ENCODE measurements at regions not wholly inside any gene's neighbourhood (a gene's known extent, or its start where the extent isn't known, plus 50 kb on each side); places are given as distances from the start of the nearest gene placed in this dataset.

DNA sequence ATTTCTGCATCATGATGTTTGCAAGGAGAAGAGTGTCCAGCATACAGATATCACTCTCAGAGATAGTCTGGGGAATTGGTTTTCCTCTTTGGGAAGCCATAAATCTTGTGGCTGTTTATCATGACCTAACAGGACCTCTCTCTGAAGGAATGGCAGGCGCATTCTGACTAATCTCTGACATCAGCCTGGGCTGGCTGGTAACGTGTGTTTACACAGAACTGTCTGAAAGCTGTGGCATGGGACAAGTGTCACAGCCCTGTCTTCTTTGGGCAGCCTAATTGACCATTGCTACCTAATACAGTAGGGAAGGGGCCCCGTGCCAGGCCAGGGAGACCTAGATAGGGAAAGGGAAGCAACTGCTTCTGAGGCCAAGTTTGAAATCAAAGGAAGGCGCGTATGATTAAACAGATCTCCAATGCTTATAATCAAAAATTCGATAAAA is 73.9 kb upstream of the CABCOCO1 start (continued):
- TF ChIP-seq, protein P1, sequence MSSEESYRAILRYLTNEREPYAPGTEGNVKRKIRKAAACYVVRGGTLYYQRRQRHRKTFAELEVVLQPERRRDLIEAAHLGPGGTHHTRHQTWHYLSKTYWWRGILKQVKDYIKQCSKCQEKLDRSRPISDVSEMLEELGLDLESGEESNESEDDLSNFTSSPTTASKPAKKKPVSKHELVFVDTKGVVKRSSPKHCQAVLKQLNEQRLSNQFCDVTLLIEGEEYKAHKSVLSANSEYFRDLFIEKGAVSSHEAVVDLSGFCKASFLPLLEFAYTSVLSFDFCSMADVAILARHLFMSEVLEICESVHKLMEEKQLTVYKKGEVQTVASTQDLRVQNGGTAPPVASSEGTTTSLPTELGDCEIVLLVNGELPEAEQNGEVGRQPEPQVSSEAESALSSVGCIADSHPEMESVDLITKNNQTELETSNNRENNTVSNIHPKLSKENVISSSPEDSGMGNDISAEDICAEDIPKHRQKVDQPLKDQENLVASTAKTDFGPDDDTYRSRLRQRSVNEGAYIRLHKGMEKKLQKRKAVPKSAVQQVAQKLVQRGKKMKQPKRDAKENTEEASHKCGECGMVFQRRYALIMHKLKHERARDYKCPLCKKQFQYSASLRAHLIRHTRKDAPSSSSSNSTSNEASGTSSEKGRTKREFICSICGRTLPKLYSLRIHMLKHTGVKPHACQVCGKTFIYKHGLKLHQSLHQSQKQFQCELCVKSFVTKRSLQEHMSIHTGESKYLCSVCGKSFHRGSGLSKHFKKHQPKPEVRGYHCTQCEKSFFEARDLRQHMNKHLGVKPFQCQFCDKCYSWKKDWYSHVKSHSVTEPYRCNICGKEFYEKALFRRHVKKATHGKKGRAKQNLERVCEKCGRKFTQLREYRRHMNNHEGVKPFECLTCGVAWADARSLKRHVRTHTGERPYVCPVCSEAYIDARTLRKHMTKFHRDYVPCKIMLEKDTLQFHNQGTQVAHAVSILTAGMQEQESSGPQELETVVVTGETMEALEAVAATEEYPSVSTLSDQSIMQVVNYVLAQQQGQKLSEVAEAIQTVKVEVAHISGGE (CRISPR knock-in tag; IDR thresholded peaks at IDR 0.05) = peak in 1 of 3 experiments; percentile 28; a peak in 1 of 6 replicates
- TF ChIP-seq, protein P2, sequence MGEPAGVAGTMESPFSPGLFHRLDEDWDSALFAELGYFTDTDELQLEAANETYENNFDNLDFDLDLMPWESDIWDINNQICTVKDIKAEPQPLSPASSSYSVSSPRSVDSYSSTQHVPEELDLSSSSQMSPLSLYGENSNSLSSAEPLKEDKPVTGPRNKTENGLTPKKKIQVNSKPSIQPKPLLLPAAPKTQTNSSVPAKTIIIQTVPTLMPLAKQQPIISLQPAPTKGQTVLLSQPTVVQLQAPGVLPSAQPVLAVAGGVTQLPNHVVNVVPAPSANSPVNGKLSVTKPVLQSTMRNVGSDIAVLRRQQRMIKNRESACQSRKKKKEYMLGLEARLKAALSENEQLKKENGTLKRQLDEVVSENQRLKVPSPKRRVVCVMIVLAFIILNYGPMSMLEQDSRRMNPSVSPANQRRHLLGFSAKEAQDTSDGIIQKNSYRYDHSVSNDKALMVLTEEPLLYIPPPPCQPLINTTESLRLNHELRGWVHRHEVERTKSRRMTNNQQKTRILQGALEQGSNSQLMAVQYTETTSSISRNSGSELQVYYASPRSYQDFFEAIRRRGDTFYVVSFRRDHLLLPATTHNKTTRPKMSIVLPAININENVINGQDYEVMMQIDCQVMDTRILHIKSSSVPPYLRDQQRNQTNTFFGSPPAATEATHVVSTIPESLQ (CRISPR knock-in tag; IDR thresholded peaks at IDR 0.05) = no peak
- TF ChIP-seq ZNF316 (IDR thresholded peaks at IDR 0.05) (no peak), MXI1 (IDR thresholded peaks at IDR 0.05; ENCODE audit: low read depth, low read length) (no peak), CHD1 (IDR thresholded peaks at IDR 0.05; ENCODE audit: low read length) (no peak), ZC3H4 (CRISPR knock-in tag; IDR thresholded peaks at IDR 0.05; ENCODE audit: borderline replicate concordance) (no peak), CBFA2T2 (conservative IDR thresholded peaks at IDR 0.05) (peak; percentile 95), MAFF (IDR thresholded peaks at IDR 0.05; ENCODE audit: low read length) (no peak), NFYB (IDR thresholded peaks at IDR 0.05; ENCODE audit: extremely low read depth, insufficient read length) (no peak), ZNF766 (CRISPR knock-in tag; conservative IDR thresholded peaks at IDR 0.05) (peak; percentile 83; the same call in 1 of the 2 replicates)
- TF ChIP-seq, protein P3, sequence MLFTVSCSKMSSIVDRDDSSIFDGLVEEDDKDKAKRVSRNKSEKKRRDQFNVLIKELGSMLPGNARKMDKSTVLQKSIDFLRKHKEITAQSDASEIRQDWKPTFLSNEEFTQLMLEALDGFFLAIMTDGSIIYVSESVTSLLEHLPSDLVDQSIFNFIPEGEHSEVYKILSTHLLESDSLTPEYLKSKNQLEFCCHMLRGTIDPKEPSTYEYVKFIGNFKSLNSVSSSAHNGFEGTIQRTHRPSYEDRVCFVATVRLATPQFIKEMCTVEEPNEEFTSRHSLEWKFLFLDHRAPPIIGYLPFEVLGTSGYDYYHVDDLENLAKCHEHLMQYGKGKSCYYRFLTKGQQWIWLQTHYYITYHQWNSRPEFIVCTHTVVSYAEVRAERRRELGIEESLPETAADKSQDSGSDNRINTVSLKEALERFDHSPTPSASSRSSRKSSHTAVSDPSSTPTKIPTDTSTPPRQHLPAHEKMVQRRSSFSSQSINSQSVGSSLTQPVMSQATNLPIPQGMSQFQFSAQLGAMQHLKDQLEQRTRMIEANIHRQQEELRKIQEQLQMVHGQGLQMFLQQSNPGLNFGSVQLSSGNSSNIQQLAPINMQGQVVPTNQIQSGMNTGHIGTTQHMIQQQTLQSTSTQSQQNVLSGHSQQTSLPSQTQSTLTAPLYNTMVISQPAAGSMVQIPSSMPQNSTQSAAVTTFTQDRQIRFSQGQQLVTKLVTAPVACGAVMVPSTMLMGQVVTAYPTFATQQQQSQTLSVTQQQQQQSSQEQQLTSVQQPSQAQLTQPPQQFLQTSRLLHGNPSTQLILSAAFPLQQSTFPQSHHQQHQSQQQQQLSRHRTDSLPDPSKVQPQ (CRISPR knock-in tag; IDR thresholded peaks at IDR 0.05; ENCODE audit: borderline replicate concordance) = no peak
- TF ChIP-seq, protein P4, sequence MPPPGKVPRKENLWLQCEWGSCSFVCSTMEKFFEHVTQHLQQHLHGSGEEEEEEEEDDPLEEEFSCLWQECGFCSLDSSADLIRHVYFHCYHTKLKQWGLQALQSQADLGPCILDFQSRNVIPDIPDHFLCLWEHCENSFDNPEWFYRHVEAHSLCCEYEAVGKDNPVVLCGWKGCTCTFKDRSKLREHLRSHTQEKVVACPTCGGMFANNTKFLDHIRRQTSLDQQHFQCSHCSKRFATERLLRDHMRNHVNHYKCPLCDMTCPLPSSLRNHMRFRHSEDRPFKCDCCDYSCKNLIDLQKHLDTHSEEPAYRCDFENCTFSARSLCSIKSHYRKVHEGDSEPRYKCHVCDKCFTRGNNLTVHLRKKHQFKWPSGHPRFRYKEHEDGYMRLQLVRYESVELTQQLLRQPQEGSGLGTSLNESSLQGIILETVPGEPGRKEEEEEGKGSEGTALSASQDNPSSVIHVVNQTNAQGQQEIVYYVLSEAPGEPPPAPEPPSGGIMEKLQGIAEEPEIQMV (tag; conservative IDR thresholded peaks at IDR 0.05; ENCODE audit: low read depth) = 0 out of 2 replicates have a peak, but pooled peaks have one; percentile 43
- TF ChIP-seq, protein P5, sequence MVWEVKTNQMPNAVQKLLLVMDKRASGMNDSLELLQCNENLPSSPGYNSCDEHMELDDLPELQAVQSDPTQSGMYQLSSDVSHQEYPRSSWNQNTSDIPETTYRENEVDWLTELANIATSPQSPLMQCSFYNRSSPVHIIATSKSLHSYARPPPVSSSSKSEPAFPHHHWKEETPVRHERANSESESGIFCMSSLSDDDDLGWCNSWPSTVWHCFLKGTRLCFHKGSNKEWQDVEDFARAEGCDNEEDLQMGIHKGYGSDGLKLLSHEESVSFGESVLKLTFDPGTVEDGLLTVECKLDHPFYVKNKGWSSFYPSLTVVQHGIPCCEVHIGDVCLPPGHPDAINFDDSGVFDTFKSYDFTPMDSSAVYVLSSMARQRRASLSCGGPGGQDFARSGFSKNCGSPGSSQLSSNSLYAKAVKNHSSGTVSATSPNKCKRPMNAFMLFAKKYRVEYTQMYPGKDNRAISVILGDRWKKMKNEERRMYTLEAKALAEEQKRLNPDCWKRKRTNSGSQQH (CRISPR knock-in tag; IDR thresholded peaks at IDR 0.05) = no peak
- TF ChIP-seq, protein P6, sequence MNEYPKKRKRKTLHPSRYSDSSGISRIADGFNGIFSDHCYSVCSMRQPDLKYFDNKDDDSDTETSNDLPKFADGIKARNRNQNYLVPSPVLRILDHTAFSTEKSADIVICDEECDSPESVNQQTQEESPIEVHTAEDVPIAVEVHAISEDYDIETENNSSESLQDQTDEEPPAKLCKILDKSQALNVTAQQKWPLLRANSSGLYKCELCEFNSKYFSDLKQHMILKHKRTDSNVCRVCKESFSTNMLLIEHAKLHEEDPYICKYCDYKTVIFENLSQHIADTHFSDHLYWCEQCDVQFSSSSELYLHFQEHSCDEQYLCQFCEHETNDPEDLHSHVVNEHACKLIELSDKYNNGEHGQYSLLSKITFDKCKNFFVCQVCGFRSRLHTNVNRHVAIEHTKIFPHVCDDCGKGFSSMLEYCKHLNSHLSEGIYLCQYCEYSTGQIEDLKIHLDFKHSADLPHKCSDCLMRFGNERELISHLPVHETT (CRISPR knock-in tag; conservative IDR thresholded peaks at IDR 0.05 in 1 of 2, IDR thresholded peaks at IDR 0.05 in 1 of 2) = peak in 1 of 2 experiments; percentile 56; a peak in 1 of 4 replicates

Data from K562 (cell line).